Activated naive CD4-positive, alpha-beta T cell treated with anti-CD3 and anti-CD28 coated beads, Interleukin-2, amount 10 ng/mL, durations not matched to agents 7 days and 5 days (primary cell): ENCODE measurements at regions not wholly inside any gene's neighbourhood (a gene's known extent, or its start where the extent isn't known, plus 50 kb on each side); places are given as distances from the start of the nearest gene placed in this dataset.

ENCODE experiments used
- CTCF ChIA-PET: fragments of 350-600 bp; sonication (Branson Sonifier 250); formaldehyde crosslinking; loops from one replicate; lab custom pipeline; 2021; ENCODE audit warnings: antibody characterized with exemption; lab: Charles Lee
- DNase-seq: peaks from one replicate; pipeline ENCODE4 v3.0.0-alpha.2; 2020
- H3K27ac Mint-ChIP-seq: one replicate; pipeline ENCODE4 v1.8.0; 2021; ENCODE audit warnings: mild to moderate bottlenecking, moderate library complexity, mixed read lengths
- H3K27me3 Mint-ChIP-seq: one replicate; pipeline ENCODE4 v1.8.0; 2021; ENCODE audit warnings: mild to moderate bottlenecking, mixed read lengths
- H3K36me3 Mint-ChIP-seq: one replicate; pipeline ENCODE4 v1.8.0; 2021; ENCODE audit warnings: mixed read lengths
- H3K4me1 Mint-ChIP-seq: one replicate; pipeline ENCODE4 v1.8.0; 2021; ENCODE audit warnings: mixed read lengths
- H3K4me3 Mint-ChIP-seq: one replicate; pipeline ENCODE4 v1.8.0; 2021; ENCODE audit warnings: mild to moderate bottlenecking, moderate library complexity, mixed read lengths
- H3K9me3 Mint-ChIP-seq: one replicate; pipeline ENCODE4 v1.8.0; 2021; ENCODE audit warnings: mixed read lengths

- H3K27ac Mint-ChIP-seq, result no peak overlapping the region
- no peaks in the 10 kb centered on the region for H3K36me3 Mint-ChIP-seq
- H3K4me1 Mint-ChIP-seq, result no peaks in the 10 kb centered on the region
- H3K27me3 Mint-ChIP-seq, result no peaks in the 10 kb centered on the region
- H3K4me3 Mint-ChIP-seq, result no peak overlapping the region
- DNase-seq, result no peak
- CTCF ChIA-PET, result no interaction called here
- no peaks in the 10 kb centered on the region for H3K9me3 Mint-ChIP-seq
These were observed 270.7 kb upstream of the RUNX1 start for GRCh38 chr21:35319684-35320283.

- CTCF ChIA-PET, result interaction anchor here (1.1 kb wide), 1 partner anchor 22 kb away, joined by 4 read pairs; no protein-coding TSS in a partner anchor
- Mint-ChIP-seq H3K36me3 (no peaks in the 10 kb centered on the region), H3K4me1 (no peaks in the 10 kb centered on the region), H3K27ac (no peak overlapping the region), H3K9me3 (no peaks in the 10 kb centered on the region), H3K27me3 (no peaks in the 10 kb centered on the region), H3K4me3 (no peak overlapping the region)
- DNase-seq, result no peak
These were observed 267.8 kb upstream of the RUNX1 start for GRCh38 chr21:35316933-35317332.

- Mint-ChIP-seq H3K4me1 (no peaks in the 10 kb centered on the region), H3K4me3 (no peak overlapping the region), H3K27me3 (no peaks in the 10 kb centered on the region), H3K36me3 (no peaks in the 10 kb centered on the region), H3K9me3 (no peaks in the 10 kb centered on the region), H3K27ac (no peak overlapping the region)
- no peak for DNase-seq
- CTCF ChIA-PET, result interaction anchor here (0.8 to 1.1 kb wide), 2 partner anchors 17 to 22 kb away, joined by 3 to 4 read pairs; no protein-coding TSS in a partner anchor
These were observed 267.4 kb upstream of the RUNX1 start for GRCh38 chr21:35316456-35316855.

- no peaks in the 10 kb centered on the region for H3K27me3 Mint-ChIP-seq
- no peak overlapping the region for H3K4me3 Mint-ChIP-seq
- no peak for DNase-seq
- H3K36me3 Mint-ChIP-seq, result no peaks in the 10 kb centered on the region
- CTCF ChIA-PET, result no interaction called here
- H3K27ac Mint-ChIP-seq, result no peak overlapping the region
- H3K4me1 Mint-ChIP-seq, result no peaks in the 10 kb centered on the region
- no peaks in the 10 kb centered on the region for H3K9me3 Mint-ChIP-seq
These were observed 265.9 kb upstream of the RUNX1 start for GRCh38 chr21:35314857-35315582.

- H3K4me3 Mint-ChIP-seq, result no peak overlapping the region
- DNase-seq, result no peak
- CTCF ChIA-PET, result no interaction called here
- H3K9me3 Mint-ChIP-seq, result no peaks in the 10 kb centered on the region
- no peaks in the 10 kb centered on the region for H3K36me3 Mint-ChIP-seq
- H3K4me1 Mint-ChIP-seq, result no peaks in the 10 kb centered on the region
- H3K27me3 Mint-ChIP-seq, result no peaks in the 10 kb centered on the region
- no peak overlapping the region for H3K27ac Mint-ChIP-seq
These were observed 262.9 kb upstream of the RUNX1 start for GRCh38 chr21:35311985-35312384.

GRCh38 chr21:35309316-35309715 lies 260.2 kb upstream of the RUNX1 start:
- Mint-ChIP-seq H3K27ac (no peak overlapping the region), H3K36me3 (no peaks in the 10 kb centered on the region), H3K9me3 (no peaks in the 10 kb centered on the region), H3K4me1 (no peaks in the 10 kb centered on the region), H3K4me3 (no peak overlapping the region), H3K27me3 (peaks cover 5% of the 10 kb centered on the region)
- CTCF ChIA-PET, result no interaction called here
- no peak for DNase-seq

- H3K4me1 Mint-ChIP-seq, result no peaks in the 10 kb centered on the region
- CTCF ChIA-PET, result no interaction called here
- H3K36me3 Mint-ChIP-seq, result no peaks in the 10 kb centered on the region
- H3K27ac Mint-ChIP-seq, result no peak overlapping the region
- no peak for DNase-seq
- H3K4me3 Mint-ChIP-seq, result no peak overlapping the region
- H3K9me3 Mint-ChIP-seq, result no peaks in the 10 kb centered on the region
- H3K27me3 Mint-ChIP-seq, result peaks cover 5% of the 10 kb centered on the region
These were observed 254.0 kb upstream of the RUNX1 start for GRCh38 chr21:35303085-35303484.

GRCh38 chr21:35298757-35299156 lies 249.7 kb upstream of the RUNX1 start:
- Mint-ChIP-seq H3K36me3 (no peaks in the 10 kb centered on the region), H3K27me3 (no peaks in the 10 kb centered on the region), H3K4me3 (no peak overlapping the region), H3K27ac (no peak overlapping the region), H3K4me1 (no peaks in the 10 kb centered on the region), H3K9me3 (peaks cover 1% of the 10 kb centered on the region)
- DNase-seq, result no peak
- CTCF ChIA-PET, result no interaction called here

GRCh38 chr21:35297665-35298064 lies 248.6 kb upstream of the RUNX1 start:
- Mint-ChIP-seq H3K4me3 (no peak overlapping the region), H3K36me3 (no peaks in the 10 kb centered on the region), H3K27ac (no peak overlapping the region), H3K27me3 (no peaks in the 10 kb centered on the region), H3K9me3 (peaks cover 1% of the 10 kb centered on the region), H3K4me1 (no peaks in the 10 kb centered on the region)
- no peak for DNase-seq
- CTCF ChIA-PET, result no interaction called here

- no peak for DNase-seq
- Mint-ChIP-seq H3K9me3 (peaks cover 1% of the 10 kb centered on the region), H3K4me3 (no peak overlapping the region), H3K27ac (no peak overlapping the region), H3K36me3 (no peaks in the 10 kb centered on the region), H3K27me3 (no peaks in the 10 kb centered on the region), H3K4me1 (no peaks in the 10 kb centered on the region)
- CTCF ChIA-PET, result interaction anchor here (1.1 kb wide), 1 partner anchor 22 kb away, joined by 4 read pairs; no protein-coding TSS in a partner anchor
These were observed 245.3 kb upstream of the RUNX1 start for GRCh38 chr21:35294231-35294898.

- no peak for DNase-seq
- no peak overlapping the region for H3K27ac Mint-ChIP-seq
- peaks cover 10% of the 10 kb centered on the region for H3K9me3 Mint-ChIP-seq
- H3K4me1 Mint-ChIP-seq, result no peaks in the 10 kb centered on the region
- H3K27me3 Mint-ChIP-seq, result no peaks in the 10 kb centered on the region
- CTCF ChIA-PET, result no interaction called here
- no peaks in the 10 kb centered on the region for H3K36me3 Mint-ChIP-seq
- H3K4me3 Mint-ChIP-seq, result no peak overlapping the region
These were observed 243.0 kb upstream of the RUNX1 start for GRCh38 chr21:35291973-35292627.

- H3K9me3 Mint-ChIP-seq, result peaks cover 18% of the 10 kb centered on the region
- H3K4me3 Mint-ChIP-seq, result no peak overlapping the region
- DNase-seq, result no peak
- no peaks in the 10 kb centered on the region for H3K4me1 Mint-ChIP-seq
- CTCF ChIA-PET, result no interaction called here
- H3K27me3 Mint-ChIP-seq, result no peaks in the 10 kb centered on the region
- no peak overlapping the region for H3K27ac Mint-ChIP-seq
- H3K36me3 Mint-ChIP-seq, result no peaks in the 10 kb centered on the region
These were observed 241.9 kb upstream of the RUNX1 start for GRCh38 chr21:35291034-35291433.

- CTCF ChIA-PET, result no interaction called here
- Mint-ChIP-seq H3K36me3 (no peaks in the 10 kb centered on the region), H3K27ac (no peak overlapping the region), H3K4me3 (no peak overlapping the region), H3K4me1 (no peaks in the 10 kb centered on the region), H3K27me3 (peaks cover 6% of the 10 kb centered on the region), H3K9me3 (peaks cover 20% of the 10 kb centered on the region)
- no peak for DNase-seq
These were observed 239.1 kb upstream of the RUNX1 start for GRCh38 chr21:35288238-35288637.

- H3K27ac Mint-ChIP-seq, result no peak overlapping the region
- H3K4me1 Mint-ChIP-seq, result no peaks in the 10 kb centered on the region
- H3K9me3 Mint-ChIP-seq, result peaks cover 20% of the 10 kb centered on the region
- CTCF ChIA-PET, result no interaction called here
- no peak for DNase-seq
- no peaks in the 10 kb centered on the region for H3K36me3 Mint-ChIP-seq
- peaks cover 10% of the 10 kb centered on the region for H3K27me3 Mint-ChIP-seq
- H3K4me3 Mint-ChIP-seq, result no peak overlapping the region
These were observed 235.1 kb upstream of the RUNX1 start for GRCh38 chr21:35284199-35284598.
